HG03064 (cell line): ENCODE measurements at regions not wholly inside any gene's neighbourhood (a gene's known extent, or its start where the extent isn't known, plus 50 kb on each side); places are given as distances from the start of the nearest gene placed in this dataset.
"Not testable (repeated sequence)": the region's sequence is repeated elsewhere in the genome, so short reads cannot be mapped to it uniquely, and the experiment has no call there.

Experiments
- ATAC-seq: cut with Tn5 transposase; IDR thresholded peaks from one replicate; pipeline ENCODE4 v1.9.1; 2021; ENCODE audit warnings: low read depth; ENCODE audit not compliant: unreplicated experiment

GRCh38 chr3:6439824-6440223, 421.1 kb upstream of the GRM7 start:
- ATAC-seq, result no peak

GRCh38 chr3:6444888-6445658, 415.8 kb upstream of the GRM7 start:
- ATAC-seq, result no peak

- ATAC-seq, result no peak
These were observed 413.6 kb upstream of the GRM7 start for GRCh38 chr3:6447166-6447801.

GRCh38 chr3:6448011-6448410, 412.9 kb upstream of the GRM7 start:
- no peak for ATAC-seq

GRCh38 chr3:6449099-6449498, 411.8 kb upstream of the GRM7 start:
- no peak for ATAC-seq

- ATAC-seq, result no peak
These were observed 407.9 kb upstream of the GRM7 start for GRCh38 chr3:6452974-6453373.

- ATAC-seq, result no peak
These were observed 405.9 kb upstream of the GRM7 start for GRCh38 chr3:6455031-6455430.

- no peak for ATAC-seq
These were observed 393.7 kb upstream of the GRM7 start for GRCh38 chr3:6467186-6467585.

GRCh38 chr3:6468589-6468988, 392.3 kb upstream of the GRM7 start:
- no peak for ATAC-seq

GRCh38 chr3:6471744-6472143, 389.2 kb upstream of the GRM7 start:
- no peak for ATAC-seq

- ATAC-seq, result not testable (repeated sequence)
These were observed 370.2 kb upstream of the GRM7 start for GRCh38 chr3:6490487-6491327.

GRCh38 chr3:6491768-6492167, 369.1 kb upstream of the GRM7 start:
- ATAC-seq, result no peak

- ATAC-seq, result no peak
These were observed 368.6 kb upstream of the GRM7 start for GRCh38 chr3:6492306-6492705.

GRCh38 chr3:6498944-6499343, 362.0 kb upstream of the GRM7 start:
- not testable (repeated sequence) for ATAC-seq

- no peak for ATAC-seq
These were observed 356.6 kb upstream of the GRM7 start for GRCh38 chr3:6504347-6504746.

GRCh38 chr3:6504834-6505233, 356.1 kb upstream of the GRM7 start:
- no peak for ATAC-seq

- no peak for ATAC-seq
These were observed 352.5 kb upstream of the GRM7 start for GRCh38 chr3:6508410-6508759.

GRCh38 chr3:6509576-6509975, 351.3 kb upstream of the GRM7 start:
- no peak for ATAC-seq

GRCh38 chr3:6510713-6511112, 350.2 kb upstream of the GRM7 start:
- ATAC-seq, result no peak

GRCh38 chr3:6512172-6512800, 348.6 kb upstream of the GRM7 start:
- no peak for ATAC-seq

- ATAC-seq, result no peak
These were observed 344.8 kb upstream of the GRM7 start for GRCh38 chr3:6516143-6516542.
